ENCODE measurements at regions not wholly inside any gene's neighbourhood (a gene's known extent, or its start where the extent isn't known, plus 50 kb on each side); places are given as distances from the start of the nearest gene placed in this dataset.

DNA sequence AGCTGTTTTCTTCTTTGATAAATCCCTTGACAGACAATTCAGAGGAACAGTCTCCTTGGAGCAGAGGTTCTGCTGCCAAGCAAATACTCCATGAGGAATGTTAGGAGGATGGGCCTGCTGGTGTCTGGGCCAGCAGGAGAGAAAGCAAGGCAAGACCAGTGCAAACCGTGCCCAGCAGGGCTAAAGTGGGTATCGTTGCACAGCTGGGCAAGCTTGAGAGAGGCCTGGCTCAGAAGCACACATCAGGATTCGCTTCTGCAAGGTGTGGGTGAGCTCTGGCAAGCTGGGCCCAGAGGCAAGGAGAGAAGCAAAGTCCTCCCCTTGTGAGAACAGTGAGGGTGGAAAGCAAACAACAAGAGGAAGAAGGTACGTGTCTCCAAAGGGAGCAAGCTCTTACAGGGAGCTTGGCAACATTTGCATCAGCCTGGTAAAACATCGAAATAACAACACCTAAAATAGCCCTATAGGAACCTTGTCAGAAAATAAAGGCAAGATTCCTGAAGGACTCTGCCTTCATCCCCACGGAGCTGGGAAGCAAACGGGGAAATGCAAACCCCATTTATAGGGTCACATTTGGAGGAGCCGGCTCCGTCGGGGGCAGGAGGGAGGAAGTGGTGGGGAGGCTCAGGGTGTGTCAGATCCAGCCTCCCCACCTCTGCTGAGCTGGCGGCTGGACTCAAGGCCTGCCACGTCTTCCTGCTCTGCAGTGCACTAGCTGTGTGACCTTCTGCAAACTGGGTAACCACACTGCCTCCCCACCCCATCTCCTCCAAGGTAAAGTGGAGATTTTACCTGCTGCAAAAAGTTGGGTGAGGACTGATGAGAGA is 62.3 kb upstream of the HIVEP3 start:
- TF ChIP-seq EZH2 (IDR thresholded peaks at IDR 0.05; ENCODE audit: low read length, unreplicated experiment) = no peak
- TF ChIP-seq, protein P1, sequence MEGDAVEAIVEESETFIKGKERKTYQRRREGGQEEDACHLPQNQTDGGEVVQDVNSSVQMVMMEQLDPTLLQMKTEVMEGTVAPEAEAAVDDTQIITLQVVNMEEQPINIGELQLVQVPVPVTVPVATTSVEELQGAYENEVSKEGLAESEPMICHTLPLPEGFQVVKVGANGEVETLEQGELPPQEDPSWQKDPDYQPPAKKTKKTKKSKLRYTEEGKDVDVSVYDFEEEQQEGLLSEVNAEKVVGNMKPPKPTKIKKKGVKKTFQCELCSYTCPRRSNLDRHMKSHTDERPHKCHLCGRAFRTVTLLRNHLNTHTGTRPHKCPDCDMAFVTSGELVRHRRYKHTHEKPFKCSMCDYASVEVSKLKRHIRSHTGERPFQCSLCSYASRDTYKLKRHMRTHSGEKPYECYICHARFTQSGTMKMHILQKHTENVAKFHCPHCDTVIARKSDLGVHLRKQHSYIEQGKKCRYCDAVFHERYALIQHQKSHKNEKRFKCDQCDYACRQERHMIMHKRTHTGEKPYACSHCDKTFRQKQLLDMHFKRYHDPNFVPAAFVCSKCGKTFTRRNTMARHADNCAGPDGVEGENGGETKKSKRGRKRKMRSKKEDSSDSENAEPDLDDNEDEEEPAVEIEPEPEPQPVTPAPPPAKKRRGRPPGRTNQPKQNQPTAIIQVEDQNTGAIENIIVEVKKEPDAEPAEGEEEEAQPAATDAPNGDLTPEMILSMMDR (conservative IDR thresholded peaks at IDR 0.05; ENCODE audit: low read depth, low read length) = no peak
- TF ChIP-seq EZH2phosphoT487 (IDR thresholded peaks at IDR 0.05; ENCODE audit: borderline replicate concordance, low read length) = no peak
